NCI-H1930 (cell line): ENCODE measurements at regions not wholly inside any gene's neighbourhood (a gene's known extent, or its start where the extent isn't known, plus 50 kb on each side); places are given as distances from the start of the nearest gene placed in this dataset.
"Not testable (repeated sequence)": the region's sequence is repeated elsewhere in the genome, so short reads cannot be mapped to it uniquely, and the experiment has no call there.

Experiments used
- DNase-seq, 2 experiments: peaks; one replicate each; lab custom pipeline; 2025; lab: John Stamatoyannopoulos, UW

DNA sequence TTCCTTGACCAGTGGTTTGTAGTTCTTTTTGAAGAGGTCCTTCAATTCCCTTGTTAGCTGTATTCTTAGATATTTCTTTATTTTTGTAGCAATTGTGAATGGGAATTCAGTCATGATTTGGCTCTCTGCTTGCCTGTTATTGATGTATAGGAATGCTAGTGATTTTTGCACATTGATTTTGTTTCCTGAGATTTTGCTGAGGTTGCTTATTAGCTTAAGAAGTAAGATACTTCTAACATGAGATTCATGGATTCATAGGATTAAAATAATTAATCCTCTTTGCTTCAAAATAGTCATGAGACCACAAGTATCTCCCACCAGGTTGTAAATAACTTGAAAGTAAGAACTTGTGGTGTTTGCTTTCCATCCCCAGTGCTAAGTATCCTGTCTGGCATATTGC, 308.9 kb downstream of the DTHD1 start:
- no peak for DNase-seq

DNA sequence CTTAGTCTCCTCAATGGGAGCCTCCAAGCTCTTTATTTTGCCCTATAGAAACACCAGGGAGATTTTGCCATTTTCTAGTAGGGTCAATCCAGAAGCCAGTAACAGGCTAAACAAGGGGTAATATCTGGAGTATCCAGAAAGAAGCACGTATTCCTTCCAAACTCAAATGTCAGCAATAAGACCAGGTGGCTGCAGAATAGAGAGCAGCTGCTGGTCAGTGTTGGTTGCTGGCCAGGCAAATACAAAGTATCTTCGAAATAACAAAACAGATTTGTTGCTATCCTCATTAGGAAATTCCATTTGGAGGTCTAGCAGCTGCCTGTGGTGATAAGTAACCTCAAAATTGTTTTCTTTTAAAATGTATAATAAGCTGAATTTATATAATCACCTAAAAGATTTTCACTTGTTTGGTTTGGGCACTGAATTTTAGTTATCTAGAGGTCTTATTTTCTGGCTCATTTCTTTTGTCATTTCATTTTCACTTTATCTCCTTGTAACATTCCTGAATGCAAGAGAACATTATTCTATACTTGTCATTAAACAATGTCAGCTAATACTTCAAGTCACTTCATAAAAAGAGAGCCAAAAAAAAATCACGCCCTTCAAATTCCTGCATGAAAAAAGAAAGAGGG, 320.6 kb downstream of the DTHD1 start:
- DNase-seq, result no peak

DNA sequence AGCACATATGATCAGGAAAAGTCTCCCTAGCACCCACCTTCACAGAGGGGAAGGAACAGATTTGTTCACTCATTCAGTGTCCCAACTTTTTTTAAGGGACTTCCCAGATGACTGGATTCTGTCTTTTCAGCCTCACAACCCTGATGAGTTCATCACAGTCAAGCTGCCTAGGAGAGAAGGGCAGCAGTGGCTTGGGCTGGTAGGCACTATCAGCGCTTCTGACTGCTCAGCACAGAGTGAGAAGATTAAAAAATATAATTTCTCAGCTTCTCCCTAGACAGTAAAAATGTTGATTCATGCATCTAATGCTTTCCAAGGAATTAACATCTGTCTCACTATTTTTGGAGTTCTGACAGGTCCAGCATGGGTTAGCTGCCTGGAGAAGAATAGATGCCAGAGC, 328.2 kb downstream of the DTHD1 start:
- DNase-seq, result no peak

DNA sequence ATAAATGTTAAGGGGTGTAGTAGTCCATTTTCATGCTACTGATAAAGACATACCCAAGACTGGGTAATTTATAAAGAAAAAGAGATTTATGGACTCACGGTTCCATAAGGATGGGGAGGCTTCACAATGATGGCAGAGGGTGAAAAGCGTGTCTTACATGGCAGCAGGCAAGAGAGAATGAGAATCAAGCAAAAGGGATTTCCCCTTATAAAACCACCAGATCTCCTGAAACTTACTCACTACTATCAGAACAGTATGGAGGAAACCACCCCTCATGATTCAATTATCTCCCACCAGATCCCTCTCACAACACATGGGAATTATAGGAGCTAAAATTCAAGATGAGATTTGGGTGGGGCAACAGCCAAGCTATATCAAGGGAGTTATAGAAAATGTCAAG, 329.2 kb downstream of the DTHD1 start:
- no peak for DNase-seq

DNA sequence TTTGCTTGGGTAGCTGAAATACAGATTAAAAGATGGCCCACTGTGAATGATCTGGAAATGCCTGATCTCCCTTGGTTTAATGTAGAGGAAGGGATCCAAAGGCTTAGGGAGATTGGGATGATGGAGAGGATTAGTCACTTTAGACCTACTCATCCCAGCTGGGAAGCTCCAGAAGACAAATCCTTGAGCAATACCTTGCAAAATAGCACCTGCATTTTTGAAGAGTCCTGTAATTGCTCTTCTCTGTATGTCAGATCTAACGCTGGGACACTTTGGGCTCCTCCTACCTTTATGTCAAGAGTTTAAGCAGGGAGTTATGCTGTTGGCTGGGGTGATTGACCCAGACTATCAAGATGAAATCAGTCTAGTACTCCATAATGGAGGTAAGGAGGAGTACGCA, 331.7 kb downstream of the DTHD1 start:
- not testable (repeated sequence) for DNase-seq

DNA sequence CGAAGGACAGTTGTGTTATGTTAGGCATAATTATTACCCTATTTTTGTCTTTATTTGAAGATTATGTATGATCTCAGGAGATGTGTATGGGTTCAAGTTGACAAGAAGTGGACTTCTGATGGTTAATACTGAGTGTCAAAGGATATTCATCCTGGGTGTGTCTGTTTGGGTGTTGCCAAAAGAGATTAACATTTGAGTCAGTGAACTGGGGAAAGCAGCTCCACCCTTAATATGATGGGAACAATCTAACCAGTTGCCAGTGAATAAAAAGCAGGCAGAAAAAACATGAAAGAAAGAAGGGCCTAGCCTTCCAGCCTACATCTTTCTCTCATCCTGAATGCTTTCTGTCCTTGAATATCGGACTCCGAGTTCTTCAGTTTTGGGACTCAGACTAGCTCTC, 332.6 kb downstream of the DTHD1 start:
- no peak for DNase-seq

DNA sequence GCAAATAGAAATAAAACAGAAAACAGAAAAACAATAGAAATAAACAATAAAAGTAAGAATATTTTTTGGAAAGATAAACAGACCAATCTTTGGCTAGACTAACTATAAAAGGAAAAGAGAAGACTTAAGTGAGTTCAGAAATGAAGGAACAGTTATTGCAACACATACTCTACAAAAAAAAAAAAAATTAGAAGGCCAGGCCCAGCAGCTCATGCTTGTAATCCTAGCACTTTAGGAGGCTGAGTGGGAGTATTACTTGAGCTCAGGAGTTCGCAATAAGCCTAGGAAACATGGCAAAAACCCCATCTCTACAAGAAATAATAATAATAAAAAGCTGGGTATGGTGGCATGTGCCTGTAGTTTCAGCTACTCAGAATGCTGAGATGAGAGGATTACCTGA, 336.7 kb downstream of the DTHD1 start:
- no peak for DNase-seq

DNA sequence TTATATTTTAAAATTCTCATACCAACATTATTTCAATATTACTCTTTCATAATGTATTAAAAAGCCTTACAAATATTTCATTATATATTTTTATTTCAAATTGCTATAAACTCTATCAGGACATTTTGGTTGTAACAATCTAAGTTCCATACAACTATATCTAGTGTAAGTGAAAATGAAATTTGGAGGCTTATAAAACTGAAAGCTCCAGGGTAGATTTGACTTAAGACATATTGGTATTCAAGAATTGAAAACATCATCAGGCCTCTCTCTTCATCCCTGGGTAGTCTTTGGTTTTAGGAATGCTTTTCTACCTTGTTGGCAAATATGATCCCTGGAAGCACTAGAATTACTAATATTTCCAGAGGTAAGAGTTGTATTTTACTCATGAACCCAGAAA, 342.6 kb downstream of the DTHD1 start:
- no peak for DNase-seq

DNA sequence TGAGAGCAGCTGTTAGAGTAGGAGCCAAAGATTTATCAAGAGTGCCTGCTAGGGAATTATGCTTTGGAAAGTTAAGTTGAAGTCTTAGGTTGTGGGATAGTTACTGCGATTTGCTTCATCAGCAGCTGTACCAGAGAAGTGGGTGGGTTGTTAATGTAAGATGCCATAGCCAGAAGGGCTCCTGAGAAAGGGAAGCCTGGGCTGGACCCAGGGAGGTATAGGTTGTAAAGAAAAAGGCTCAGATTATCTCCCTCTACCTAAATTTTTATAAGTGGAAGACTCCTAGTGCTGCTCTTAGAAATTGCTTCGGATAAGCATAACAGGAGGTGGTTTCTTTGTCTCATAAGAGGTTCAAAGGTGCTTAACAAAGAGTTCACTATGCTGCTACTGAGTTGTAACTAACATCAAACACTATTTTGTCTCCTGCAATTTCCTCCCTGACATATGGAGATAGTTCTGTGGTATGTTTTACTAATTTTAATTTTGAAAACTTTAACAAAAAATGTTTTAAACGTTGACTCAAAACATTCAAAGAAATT, 356.9 kb downstream of the DTHD1 start:
- DNase-seq, result no peak

DNA sequence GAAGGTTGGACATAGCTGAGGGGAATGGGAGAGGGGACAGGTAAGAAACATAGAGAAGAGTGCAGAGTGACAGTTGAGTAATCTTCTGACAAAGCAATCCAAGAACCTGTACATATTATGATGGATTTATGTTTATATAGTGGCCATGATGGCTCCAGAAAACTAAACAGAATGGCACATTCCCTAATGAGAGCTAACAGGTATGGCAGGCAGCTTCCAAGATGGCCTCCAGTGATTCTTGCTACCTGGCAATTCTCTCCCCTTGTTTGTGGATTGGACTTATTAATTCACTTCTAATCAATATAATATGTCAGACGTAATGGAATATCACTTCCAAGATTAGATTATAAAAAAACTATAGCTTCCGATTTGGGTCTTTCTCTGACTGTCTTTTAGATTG, 359.5 kb downstream of the DTHD1 start:
- DNase-seq, result no peak

DNA sequence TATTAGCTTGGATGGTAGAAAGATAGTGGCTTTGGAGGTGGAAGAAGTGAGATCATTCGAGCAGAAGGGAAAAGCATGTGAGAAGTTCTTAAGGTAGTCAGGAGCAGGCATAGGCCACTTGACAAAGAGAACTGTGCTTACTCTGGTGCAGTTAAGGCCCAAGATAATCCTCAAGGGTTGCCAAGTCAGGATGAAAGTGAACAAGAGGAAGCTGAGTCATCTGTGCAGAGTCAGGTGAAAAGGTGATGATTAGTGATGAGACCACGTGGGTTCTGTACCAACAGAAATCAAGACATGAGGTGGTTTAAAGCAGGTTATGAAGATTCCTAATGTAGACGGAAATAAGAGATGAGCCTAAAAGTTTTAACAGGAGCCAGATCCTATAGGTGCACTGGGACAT, 369.8 kb downstream of the DTHD1 start:
- DNase-seq, result no peak

DNA sequence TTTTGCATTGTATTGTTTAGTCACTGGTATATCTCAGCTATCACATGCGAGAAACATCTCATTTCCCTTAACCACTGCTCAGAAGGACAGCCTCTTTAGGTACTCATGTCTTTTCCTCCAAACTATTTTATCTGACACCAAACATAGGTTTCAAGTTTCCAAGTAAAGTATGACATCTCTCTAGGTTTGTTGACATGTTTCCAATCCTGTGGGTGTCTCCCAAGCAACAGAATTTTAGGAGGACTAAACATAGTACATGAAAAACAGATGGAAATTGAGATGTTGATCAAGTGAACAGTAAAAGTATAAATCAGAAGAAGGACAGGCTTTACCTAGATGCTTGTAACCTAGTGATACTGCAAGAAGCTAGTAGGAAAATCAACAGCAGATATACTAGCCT, 371.4 kb downstream of the DTHD1 start:
- no peak for DNase-seq

DNA sequence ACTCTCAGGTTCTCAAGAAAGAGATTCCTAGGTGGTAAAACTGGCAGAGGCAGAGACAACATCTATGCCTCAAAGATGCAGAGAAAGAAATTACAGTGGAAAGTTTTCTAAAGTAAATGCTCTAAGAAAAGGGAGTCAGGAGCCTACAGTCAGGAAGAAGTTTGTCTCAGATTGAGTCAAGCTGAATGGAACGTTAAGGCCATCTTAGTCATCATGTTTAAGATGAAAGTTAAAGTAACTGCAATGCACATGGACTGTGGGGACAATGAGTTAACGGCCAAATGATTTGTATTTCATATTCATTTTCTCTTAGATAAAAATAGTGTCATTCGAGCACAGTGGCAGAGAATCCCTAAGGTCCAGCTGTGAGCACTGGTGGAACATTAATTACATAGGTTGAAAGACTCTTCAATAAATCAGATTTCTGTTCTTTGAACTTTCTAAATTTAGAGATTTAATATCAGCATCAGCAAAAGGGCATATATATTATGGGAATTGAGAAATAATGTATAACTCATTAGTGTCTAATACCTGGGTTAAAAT, 384.6 kb downstream of the DTHD1 start:
- no peak for DNase-seq

DNA sequence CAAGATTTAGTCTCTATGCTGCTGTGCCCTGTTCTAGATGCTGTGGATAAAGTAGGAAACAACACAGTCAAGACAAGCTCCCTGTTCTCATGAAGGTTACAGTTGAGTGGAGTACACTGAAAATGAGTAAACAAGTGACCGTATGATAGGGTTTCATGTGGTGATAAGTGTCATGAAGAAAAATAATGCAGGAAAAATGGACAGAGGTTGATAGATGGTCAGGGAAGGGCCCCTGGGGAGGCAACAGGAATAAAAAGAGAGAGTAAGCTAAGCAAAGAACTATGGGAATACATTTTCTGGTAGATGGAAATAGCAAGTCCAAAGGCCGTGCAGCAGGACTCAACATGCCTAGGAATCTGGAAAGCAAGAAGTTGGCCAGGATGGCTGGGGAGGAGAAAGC, 394.0 kb downstream of the DTHD1 start:
- DNase-seq, result no peak

DNA sequence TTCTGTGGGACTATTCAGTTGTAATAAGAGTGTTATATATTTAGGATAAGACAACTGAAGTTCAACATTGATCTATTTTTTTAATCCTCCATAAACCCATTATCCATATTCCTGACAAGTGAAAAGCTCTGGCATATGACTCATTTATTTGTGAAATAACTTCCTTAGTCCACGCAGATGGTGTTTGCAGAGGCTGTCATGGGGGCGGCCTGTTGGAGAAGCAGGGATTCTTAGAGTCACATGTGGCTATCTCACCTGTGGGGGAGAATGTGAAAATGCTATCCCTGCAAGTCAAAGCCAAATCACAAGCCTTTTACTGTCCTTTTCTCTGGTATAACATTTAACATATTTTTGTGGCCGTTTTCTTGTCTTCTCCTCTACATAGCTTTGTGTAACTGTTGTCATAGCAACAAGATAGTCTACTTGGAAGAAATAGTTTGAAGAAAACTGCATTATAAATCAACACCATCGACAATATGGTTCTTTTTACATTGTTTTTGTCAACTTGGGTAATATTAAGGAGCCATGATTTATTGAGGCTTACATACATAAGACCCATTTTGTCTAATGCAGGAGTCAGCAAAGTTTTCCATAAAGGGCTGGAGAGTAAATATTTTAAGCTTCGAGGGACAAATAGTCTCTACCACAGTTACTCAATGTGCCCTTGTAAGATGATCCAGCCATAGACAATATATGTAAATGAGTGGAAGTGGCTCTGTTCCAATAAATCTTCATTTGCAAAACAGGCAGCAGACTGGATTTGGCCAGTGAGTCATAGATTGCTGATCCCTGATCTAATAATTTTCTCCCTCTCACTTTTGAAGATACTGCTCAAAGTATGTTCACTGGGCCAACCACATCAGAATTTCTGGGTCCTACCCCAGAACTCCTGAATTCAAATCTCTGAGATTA, 395.0 kb downstream of the DTHD1 start:
- no peak for DNase-seq

DNA sequence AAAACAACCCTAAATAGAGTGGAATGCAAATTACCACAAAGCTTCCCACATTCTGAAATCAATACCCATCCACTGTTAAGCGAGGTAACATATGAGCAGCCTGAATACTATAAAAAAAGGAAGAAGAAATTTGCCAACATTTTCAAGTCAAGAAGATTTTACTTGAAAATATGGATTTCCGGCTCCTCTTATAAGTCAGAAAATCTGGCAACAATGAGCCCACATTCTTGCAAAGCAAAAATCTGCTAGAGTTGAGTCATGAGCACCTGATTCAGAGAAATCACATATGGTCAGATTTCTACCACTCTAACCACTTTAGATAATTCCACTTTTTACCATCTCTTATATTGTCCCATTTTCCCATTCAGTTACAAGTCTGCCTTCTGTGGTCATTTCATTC, 395.7 kb downstream of the DTHD1 start:
- no peak for DNase-seq

DNA sequence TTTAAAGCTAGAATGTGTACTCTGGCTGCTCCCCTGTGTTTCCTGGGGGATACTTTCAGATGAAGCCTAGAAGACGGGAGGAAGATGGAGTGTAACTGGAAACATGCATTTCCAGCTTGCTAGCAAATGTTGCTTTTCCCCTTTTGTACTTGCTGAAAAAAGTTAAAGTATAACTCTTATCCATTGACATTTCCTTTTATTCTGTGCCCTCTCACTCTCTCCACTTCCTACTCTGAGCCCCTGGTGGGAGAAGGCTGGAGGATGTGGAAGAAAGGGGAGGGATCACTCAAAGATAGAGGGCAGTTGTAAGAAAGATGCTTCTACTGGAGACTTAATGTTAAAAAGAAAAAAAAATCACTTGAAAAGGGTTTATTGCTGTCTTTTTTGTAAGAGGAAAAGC, 396.5 kb downstream of the DTHD1 start:
- DNase-seq, result no peak

DNA sequence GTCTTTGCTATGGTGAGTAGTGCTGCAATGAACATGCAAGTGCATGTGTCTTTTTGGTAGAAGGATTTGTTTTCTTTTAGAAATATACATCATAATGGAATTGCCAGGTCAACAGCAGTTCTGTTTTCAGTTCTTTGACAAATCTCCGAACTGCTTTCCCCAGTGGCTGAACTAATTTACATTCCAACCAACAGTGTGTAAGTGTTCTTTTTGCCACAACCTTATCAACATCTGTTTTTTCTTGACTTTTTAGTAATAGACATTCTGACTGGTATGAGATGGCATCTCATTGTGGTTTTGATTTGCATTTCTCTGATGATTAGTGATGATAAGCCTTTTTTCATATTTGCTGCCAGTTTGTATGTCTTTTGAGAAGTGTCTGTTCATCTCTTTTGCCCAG, 406.3 kb downstream of the DTHD1 start:
- DNase-seq, result no peak

DNA sequence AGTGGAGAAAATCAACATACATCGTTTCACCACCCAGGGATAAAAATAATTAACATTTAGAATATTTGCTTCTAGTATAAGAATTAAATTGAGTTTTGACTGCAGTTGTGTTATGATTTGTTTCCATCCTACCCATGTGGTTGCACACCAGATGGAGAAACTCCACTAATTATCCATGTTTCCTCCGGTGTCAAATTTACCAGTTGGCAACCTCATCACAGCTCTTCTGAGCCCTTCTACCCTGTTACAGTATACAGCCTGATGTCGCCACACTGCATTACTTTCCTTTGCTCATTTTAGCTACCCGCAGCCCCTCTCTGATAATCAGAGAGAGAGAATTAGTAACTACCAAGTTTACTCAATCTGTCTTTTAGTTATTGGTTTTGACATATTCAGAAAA, 411.2 kb downstream of the DTHD1 start:
- no peak for DNase-seq

DNA sequence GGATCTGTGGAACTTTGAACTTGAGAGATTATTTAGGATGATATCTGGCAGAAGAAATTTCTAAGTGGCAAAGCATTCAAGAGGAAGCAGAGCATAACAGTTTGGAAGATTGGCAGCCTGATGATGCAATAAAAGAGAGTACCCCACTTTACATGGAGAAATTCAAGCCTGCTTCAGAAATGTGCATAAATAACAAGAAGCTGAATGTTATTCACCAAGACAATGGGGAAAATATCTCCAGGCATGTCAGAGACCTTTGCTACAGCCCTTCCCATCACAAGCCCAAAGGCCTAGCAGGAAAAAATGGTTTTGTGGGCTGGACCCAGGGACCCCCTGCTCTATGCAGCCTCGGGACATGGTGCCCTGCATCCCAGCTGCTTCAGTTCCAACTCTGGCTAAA, 420.8 kb downstream of the DTHD1 start:
- DNase-seq, result no peak

DNA sequence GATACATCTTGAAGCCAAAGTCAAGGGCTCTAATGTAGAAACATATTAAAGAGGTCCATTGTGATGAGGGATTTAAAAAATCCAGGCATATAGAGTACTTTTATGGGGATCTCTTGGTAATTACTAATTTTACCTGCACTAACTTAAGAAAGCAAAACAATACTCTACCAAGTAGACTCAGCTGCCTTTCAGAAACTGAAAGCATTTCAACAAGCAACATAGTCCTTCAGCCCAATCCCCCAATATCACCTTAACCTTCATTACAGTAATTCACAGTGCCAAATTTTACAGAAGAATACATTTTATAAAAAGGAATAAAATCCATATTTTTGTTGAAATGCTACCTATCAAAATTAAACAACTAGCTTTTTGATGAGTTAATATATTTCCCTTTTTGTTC, 422.9 kb downstream of the DTHD1 start:
- DNase-seq, result no peak

DNA sequence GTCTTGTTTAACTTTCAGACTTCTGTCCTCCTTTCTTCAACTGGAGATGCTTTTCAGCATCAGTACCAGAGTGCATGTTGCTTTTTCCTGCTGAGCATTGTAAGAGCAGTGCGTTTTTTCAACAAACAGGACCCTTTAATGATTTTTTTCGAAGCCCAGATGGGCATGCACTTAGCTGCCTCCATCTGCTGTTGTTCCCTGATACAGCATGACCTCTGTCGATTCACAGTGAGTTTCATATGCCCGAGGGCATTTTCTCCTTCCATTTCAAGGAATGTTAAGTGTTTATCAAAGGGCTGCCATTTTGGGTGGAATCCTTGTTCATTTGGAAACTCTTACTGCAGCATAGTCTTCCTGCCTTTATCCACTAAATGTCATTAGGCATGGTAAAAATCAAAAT, 428.6 kb downstream of the DTHD1 start:
- DNase-seq, result no peak

DNA sequence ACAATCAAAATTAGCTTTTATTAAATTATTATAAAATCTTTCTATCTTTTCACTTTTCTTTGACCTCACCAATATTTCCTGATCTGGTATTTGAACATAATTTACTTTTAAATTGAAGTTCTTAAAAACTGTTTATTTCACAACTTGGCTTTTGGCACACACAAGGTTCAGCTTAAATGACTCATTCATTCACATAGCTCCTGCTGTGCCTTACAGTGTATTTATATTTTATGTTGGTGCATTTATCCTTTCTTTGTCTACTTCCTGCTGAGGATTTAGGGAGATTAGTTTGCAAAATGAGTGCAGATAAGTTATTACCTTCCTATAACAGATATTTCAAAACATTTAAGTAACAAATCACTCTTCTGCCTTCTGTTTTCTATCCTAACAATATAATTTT, 430.6 kb downstream of the DTHD1 start:
- no peak for DNase-seq
